Suprapubic skin (tissue), 4 donors: ENCODE measurements at regions not wholly inside any gene's neighbourhood (a gene's known extent, or its start where the extent isn't known, plus 50 kb on each side); places are given as distances from the start of the nearest gene placed in this dataset.

Source experiments
- EP300 ChIP-seq: sonication (generic); formaldehyde crosslinking; IDR thresholded peaks from one replicate; pipeline ENCODE4 v1.6.1; 2017; ENCODE audit warnings: antibody characterized with exemption
- POLR2A ChIP-seq, 2 donors: fragments of 450-650 bp; IDR thresholded peaks; one replicate each; pipeline ENCODE4 v1.6.1; 2017; ENCODE audit warnings: antibody characterized with exemption in 2 of 2, mild to moderate bottlenecking in 2 of 2, moderate library complexity in 2 of 2
- POLR2AphosphoS5 ChIP-seq, 3 donors: sonication (generic); formaldehyde crosslinking; IDR thresholded peaks; one replicate each; pipeline ENCODE4 v1.6.1; 2017; ENCODE audit warnings: antibody characterized with exemption in 3 of 3
- TF ChIP-seq, protein P1 (sequence below), 2 donors: fragments of 200-600 bp in 1 of 2; fragments of 450-650 bp in 1 of 2; sonication (generic) in 1 of 2; IDR thresholded peaks; one replicate each; pipeline ENCODE4 v1.5.1; 2016 to 2019; ENCODE audit warnings: antibody characterized with exemption in 2 of 2, mild to moderate bottlenecking in 1 of 2, moderate library complexity in 1 of 2

DNA sequence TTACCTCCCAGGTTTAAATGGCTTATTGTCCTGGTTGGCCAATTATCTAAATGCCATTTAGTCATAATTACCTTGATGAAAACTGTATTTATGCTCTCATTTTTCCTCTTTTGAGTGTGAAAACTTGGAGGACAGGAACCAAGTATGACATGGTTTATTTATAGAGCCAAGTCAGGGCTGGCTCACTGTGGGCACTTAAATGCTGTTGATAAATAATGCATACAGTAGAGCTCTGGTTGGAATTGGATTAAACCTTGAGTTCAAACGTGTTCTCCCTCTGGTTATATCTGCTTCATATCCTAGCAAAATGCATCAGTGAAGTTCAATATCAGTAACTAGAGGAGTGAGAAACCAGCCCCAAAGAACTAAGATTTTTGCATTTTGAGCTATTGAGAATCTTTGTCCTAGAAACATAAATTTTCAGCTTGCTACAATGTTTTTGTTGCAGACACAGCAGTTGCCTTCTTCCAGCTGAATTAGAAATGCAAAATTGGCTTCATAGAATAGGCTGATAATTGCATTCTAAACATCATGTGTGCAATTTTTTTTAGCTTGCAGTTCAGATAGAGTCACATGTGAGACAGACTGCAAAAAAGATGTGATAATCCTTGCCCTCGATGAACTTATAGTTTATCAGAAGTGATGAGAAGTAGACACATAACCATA lies 255.8 kb downstream of the BTBD3 start:
- TF ChIP-seq, protein P1, sequence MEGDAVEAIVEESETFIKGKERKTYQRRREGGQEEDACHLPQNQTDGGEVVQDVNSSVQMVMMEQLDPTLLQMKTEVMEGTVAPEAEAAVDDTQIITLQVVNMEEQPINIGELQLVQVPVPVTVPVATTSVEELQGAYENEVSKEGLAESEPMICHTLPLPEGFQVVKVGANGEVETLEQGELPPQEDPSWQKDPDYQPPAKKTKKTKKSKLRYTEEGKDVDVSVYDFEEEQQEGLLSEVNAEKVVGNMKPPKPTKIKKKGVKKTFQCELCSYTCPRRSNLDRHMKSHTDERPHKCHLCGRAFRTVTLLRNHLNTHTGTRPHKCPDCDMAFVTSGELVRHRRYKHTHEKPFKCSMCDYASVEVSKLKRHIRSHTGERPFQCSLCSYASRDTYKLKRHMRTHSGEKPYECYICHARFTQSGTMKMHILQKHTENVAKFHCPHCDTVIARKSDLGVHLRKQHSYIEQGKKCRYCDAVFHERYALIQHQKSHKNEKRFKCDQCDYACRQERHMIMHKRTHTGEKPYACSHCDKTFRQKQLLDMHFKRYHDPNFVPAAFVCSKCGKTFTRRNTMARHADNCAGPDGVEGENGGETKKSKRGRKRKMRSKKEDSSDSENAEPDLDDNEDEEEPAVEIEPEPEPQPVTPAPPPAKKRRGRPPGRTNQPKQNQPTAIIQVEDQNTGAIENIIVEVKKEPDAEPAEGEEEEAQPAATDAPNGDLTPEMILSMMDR (IDR thresholded peaks at IDR 0.05): no peak
- no peak for TF ChIP-seq EP300
- TF ChIP-seq POLR2A (IDR thresholded peaks at IDR 0.05): no peak
- TF ChIP-seq POLR2AphosphoS5 (IDR thresholded peaks at IDR 0.05): no peak
